Astrocyte (in vitro differentiated cells and primary cell): ENCODE measurements at regions not wholly inside any gene's neighbourhood (a gene's known extent, or its start where the extent isn't known, plus 50 kb on each side); places are given as distances from the start of the nearest gene placed in this dataset.
"Not testable (repeated sequence)": the region's sequence is repeated elsewhere in the genome, so short reads cannot be mapped to it uniquely, and the experiment has no call there.

Experiments used
- DNase-seq: peaks from one replicate; pipeline ENCODE4 v3.0.0-alpha.2; 2010; ENCODE audit warnings: low read depth
- FAIRE-seq: peaks from 2 replicates; lab custom pipeline; 2011; peaks lifted over from hg19 to GRCh38; lab: Jason Lieb, UNC
- H2AFZ ChIP-seq: 2 replicates; pipeline ENCODE4 v1.6.0; 2012; ENCODE audit warnings: low read depth, low read length, inconsistent platforms
- H3K27ac ChIP-seq: 2 replicates; pipeline ENCODE4 v1.5.1; 2011; ENCODE audit warnings: low read depth, low read length, inconsistent platforms
- H3K27me3 ChIP-seq: 2 replicates; pipeline ENCODE4 v1.6.0; 2011; ENCODE audit warnings: low read length, inconsistent platforms; ENCODE audit not compliant: insufficient read depth
- H3K36me3 ChIP-seq: 2 replicates; pipeline ENCODE4 v1.5.1; 2011; ENCODE audit warnings: low read length, inconsistent platforms; ENCODE audit not compliant: insufficient read depth
- H3K4me1 ChIP-seq: 2 replicates; pipeline ENCODE4 v1.5.1; 2011; ENCODE audit warnings: low read length, inconsistent platforms; ENCODE audit not compliant: insufficient read depth
- H3K4me2 ChIP-seq: 2 replicates; pipeline ENCODE4 v1.6.0; 2012; ENCODE audit warnings: low read length, inconsistent platforms
- H3K4me3 ChIP-seq: 2 replicates; pipeline ENCODE4 v1.5.1; 2011; ENCODE audit warnings: low read depth, mild to moderate bottlenecking, low read length, inconsistent platforms; ENCODE audit not compliant: insufficient read depth
- H3K79me2 ChIP-seq: 2 replicates; pipeline ENCODE4 v1.6.0; 2012; ENCODE audit warnings: mild to moderate bottlenecking, low read length, inconsistent platforms; ENCODE audit not compliant: insufficient read depth
- H3K9ac ChIP-seq: 2 replicates; pipeline ENCODE4 v1.6.0; 2012; ENCODE audit warnings: mild to moderate bottlenecking, low read length, inconsistent platforms
- H3K9me3 ChIP-seq: 2 replicates; pipeline ENCODE4 v1.5.1; 2012; ENCODE audit warnings: low read depth, mild to moderate bottlenecking, low read length, inconsistent platforms; ENCODE audit not compliant: insufficient read depth
- H4K20me1 ChIP-seq: 2 replicates; pipeline ENCODE4 v1.6.0; 2012; ENCODE audit warnings: low read length, inconsistent platforms; ENCODE audit not compliant: insufficient read depth
- H3K27ac Mint-ChIP-seq: one replicate; pipeline ENCODE4 v1.8.0; 2021; ENCODE audit warnings: mild to moderate bottlenecking, mixed read lengths; ENCODE audit not compliant: unreplicated experiment
- H3K27me3 Mint-ChIP-seq: one replicate; pipeline ENCODE4 v1.8.0; 2021; ENCODE audit warnings: low read depth, mixed read lengths; ENCODE audit not compliant: unreplicated experiment
- H3K36me3 Mint-ChIP-seq: one replicate; pipeline ENCODE4 v1.8.0; 2021; ENCODE audit warnings: low read depth, mixed read lengths; ENCODE audit not compliant: unreplicated experiment
- H3K4me1 Mint-ChIP-seq: one replicate; pipeline ENCODE4 v1.8.0; 2021; ENCODE audit warnings: low read depth, mixed read lengths; ENCODE audit not compliant: unreplicated experiment
- H3K4me3 Mint-ChIP-seq: one replicate; pipeline ENCODE4 v1.8.0; 2021; ENCODE audit warnings: mild to moderate bottlenecking, moderate library complexity, mixed read lengths; ENCODE audit not compliant: unreplicated experiment
- H3K9me3 Mint-ChIP-seq: one replicate; pipeline ENCODE4 v1.8.0; 2021; ENCODE audit warnings: mild to moderate bottlenecking, mixed read lengths; ENCODE audit not compliant: unreplicated experiment
- EZH2 ChIP-seq: IDR thresholded peaks from 2 replicates; pipeline ENCODE4 v1.6.1; 2012; ENCODE audit warnings: mild to moderate bottlenecking, low read length, inconsistent platforms; ENCODE audit not compliant: insufficient read depth
- TF ChIP-seq, protein P1 (sequence below): IDR thresholded peaks from 2 replicates; pipeline ENCODE4 v1.5.1; 2011; ENCODE audit warnings: low read depth, mild to moderate bottlenecking, inconsistent platforms, low read length, moderate library complexity; ENCODE audit not compliant: insufficient read depth

DNA sequence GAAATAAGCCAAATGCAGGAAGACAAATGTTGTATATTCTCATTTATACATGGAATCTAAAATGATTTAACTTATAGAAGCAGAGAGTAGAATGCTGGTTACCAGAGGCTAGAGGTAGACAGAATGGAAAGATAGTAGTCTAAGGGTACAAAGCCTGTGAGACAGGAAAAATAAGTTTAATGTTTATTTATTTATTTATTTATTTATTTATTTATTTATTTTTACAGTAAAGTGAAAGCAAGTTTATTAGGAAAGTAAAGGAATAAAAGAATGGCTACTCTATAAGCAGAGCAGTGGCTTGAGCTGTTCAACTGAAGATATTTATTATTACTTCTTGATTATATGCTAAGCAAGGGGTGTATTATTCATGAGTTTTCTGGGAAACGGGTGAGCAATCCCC, 203.2 kb downstream of the LAS1L start:
- H3K79me2 ChIP-seq, result no peaks in the 10 kb centered on the region
- H3K4me2 ChIP-seq, result no peak overlapping the region
- FAIRE-seq (no peak), DNase-seq (no peak)
- no peaks in the 10 kb centered on the region for H3K36me3 Mint-ChIP-seq
- no peaks in the 10 kb centered on the region for H3K4me1 Mint-ChIP-seq
- no peaks in the 10 kb centered on the region for H3K27me3 ChIP-seq
- no peaks in the 10 kb centered on the region for H4K20me1 ChIP-seq
- H3K4me3 Mint-ChIP-seq, result no peak overlapping the region
- H3K27me3 Mint-ChIP-seq, result no peaks in the 10 kb centered on the region
- no peaks in the 10 kb centered on the region for H3K36me3 ChIP-seq
- no peak overlapping the region for H2AFZ ChIP-seq
- no peaks in the 10 kb centered on the region for H3K9me3 Mint-ChIP-seq
- H3K4me3 ChIP-seq, result no peak overlapping the region
- no peak overlapping the region for H3K9ac ChIP-seq
- H3K27ac ChIP-seq, result no peak overlapping the region
- no peak overlapping the region for H3K27ac Mint-ChIP-seq
- no peaks in the 10 kb centered on the region for H3K4me1 ChIP-seq
- H3K9me3 ChIP-seq, result no peaks in the 10 kb centered on the region
- TF ChIP-seq, protein P1, sequence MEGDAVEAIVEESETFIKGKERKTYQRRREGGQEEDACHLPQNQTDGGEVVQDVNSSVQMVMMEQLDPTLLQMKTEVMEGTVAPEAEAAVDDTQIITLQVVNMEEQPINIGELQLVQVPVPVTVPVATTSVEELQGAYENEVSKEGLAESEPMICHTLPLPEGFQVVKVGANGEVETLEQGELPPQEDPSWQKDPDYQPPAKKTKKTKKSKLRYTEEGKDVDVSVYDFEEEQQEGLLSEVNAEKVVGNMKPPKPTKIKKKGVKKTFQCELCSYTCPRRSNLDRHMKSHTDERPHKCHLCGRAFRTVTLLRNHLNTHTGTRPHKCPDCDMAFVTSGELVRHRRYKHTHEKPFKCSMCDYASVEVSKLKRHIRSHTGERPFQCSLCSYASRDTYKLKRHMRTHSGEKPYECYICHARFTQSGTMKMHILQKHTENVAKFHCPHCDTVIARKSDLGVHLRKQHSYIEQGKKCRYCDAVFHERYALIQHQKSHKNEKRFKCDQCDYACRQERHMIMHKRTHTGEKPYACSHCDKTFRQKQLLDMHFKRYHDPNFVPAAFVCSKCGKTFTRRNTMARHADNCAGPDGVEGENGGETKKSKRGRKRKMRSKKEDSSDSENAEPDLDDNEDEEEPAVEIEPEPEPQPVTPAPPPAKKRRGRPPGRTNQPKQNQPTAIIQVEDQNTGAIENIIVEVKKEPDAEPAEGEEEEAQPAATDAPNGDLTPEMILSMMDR, result no peak
- TF ChIP-seq EZH2, result no peak

DNA sequence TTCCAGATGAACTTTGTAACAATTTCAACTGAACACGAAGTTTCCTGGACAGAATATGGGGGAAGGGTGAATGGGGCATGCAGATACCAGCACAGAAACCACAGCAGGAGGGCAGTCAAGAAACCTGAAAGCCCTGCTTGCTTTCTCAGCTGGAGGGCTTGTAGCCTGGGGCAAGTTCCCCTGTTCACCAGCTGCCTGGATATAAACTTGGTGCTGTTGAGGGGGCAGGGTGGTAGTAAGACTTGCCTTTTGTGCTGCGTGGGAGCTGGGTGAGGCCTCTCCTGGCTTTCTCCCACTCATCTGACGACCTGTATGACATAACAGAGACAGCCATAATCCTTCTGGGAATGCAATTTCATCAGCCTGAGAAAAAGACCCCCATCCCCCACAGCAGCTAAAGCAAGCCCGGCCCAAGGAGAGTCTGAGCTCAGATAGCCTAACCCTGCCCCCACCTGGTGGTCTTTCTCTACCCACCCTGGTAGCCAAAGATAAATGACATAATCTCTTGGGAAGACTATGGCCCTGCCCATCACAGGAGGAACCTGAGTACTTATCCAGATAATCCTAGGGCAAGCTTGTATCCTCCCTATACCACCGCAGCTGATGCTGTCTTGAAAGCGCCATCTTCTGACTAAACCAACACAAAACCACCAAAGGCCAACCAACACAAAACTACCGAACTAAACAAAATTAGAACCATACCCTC, 234.3 kb downstream of the LAS1L start:
- no peak for FAIRE-seq

DNA sequence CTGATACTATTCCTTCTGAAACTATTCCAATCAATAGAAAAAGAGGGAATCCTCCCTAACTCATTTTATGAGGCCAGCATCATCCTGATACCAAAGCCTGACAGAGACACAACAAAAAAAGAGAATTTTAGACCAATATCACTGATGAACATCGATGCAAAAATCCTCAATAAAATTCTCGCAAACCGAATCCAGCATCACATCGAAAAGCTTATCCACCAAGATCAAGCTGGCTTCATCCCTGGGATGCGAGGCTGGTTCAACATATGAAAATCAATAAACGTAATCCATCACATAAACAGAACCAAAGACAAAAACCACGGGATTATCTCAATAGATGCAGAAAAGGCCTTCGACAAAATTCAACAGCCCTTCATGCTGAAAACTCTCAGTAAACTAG, 251.7 kb downstream of the LAS1L start:
- not testable (repeated sequence) for H3K4me3 Mint-ChIP-seq, H3K36me3 Mint-ChIP-seq, H3K4me1 ChIP-seq, H3K27me3 ChIP-seq, H3K36me3 ChIP-seq, H3K4me3 ChIP-seq, H2AFZ ChIP-seq, H3K27ac Mint-ChIP-seq, H3K9me3 ChIP-seq, FAIRE-seq, H3K4me2 ChIP-seq, H3K4me1 Mint-ChIP-seq, H4K20me1 ChIP-seq, H3K27me3 Mint-ChIP-seq, H3K9me3 Mint-ChIP-seq, H3K79me2 ChIP-seq, H3K9ac ChIP-seq, DNase-seq, H3K27ac ChIP-seq

More for the DNA sequence above, 234.3 kb downstream of the LAS1L start:
- Mint-ChIP-seq H3K9me3 (no peaks in the 10 kb centered on the region), H3K4me1 (peaks cover 11% of the 10 kb centered on the region), H3K27me3 (no peaks in the 10 kb centered on the region), H3K27ac (peak overlapping the region; percentile 91), H3K36me3 (no peaks in the 10 kb centered on the region), H3K4me3 (no peak overlapping the region)
- Histone ChIP-seq H3K4me3 (no peak overlapping the region), H3K27ac (no peak overlapping the region), H4K20me1 (no peaks in the 10 kb centered on the region), H3K36me3 (no peaks in the 10 kb centered on the region), H3K27me3 (no peaks in the 10 kb centered on the region), H3K9me3 (no peaks in the 10 kb centered on the region), H3K4me1 (no peaks in the 10 kb centered on the region), H3K4me2 (no peak overlapping the region), H2AFZ (no peak overlapping the region), H3K79me2 (no peaks in the 10 kb centered on the region), H3K9ac (no peak overlapping the region)
- DNase-seq, result no peak
- TF ChIP-seq, protein P1, result no peak
- no peak for TF ChIP-seq EZH2
